ENCODE measurements at regions not wholly inside any gene's neighbourhood (a gene's known extent, or its start where the extent isn't known, plus 50 kb on each side); places are given as distances from the start of the nearest gene placed in this dataset.
"Not testable (repeated sequence)": the region's sequence is repeated elsewhere in the genome, so short reads cannot be mapped to it uniquely, and the experiment has no call there.

DNA sequence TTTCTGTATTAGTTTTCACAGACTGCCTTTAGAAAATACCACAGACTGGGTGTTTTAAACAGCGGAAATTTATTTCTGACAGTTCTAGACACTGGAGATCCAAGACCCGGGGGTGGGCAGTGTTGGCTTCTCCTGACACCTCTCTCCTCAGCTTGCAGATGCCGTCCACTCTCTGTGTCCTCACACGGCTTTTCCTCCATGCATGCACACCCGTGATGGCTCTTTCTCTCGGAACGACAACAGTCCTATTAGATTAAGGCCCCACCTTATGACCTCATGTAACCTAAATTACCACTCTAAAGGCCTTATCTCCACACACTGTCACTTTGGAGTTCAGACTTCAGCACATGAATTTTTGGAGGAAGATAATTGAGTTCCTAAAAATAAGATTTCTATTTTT lies 142.9 kb upstream of the VWC2 start:
- no peak for DNase-seq

DNA sequence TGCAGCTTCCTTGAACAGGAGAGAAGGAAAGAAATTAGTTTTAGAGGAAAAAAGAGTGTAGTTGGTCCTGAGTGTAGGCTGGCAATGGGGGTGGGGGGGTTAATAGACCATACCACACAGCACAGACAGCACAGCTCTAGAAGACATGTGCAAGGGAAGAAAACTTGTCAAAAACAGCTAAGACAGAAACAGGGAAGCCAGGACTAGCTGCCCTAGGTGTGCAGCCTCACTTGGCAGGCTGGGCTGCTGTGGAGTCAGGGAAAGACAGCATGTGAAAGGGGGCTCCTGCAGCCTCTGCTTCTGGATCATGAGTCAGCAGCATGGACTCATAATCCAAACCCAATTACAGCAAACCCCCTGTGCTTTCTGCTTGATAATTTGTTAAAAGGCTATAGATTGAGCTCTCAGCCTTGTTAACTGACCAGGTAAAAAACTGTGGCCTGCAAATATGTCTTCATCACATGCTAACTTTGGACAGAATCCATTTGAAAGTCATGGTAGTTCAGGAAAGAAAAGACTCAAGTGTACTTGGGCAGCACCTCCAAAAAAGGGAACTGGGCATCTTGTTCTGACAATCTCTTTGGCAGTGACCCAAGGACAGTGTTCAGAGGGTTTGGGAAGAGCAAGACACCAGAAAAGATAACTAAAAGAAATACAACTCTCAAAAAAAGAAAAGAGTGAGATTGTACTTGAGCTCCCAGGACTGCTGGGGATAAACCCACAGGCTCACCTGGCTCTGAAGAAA lies 142.2 kb upstream of the VWC2 start:
- no peak for DNase-seq

DNA sequence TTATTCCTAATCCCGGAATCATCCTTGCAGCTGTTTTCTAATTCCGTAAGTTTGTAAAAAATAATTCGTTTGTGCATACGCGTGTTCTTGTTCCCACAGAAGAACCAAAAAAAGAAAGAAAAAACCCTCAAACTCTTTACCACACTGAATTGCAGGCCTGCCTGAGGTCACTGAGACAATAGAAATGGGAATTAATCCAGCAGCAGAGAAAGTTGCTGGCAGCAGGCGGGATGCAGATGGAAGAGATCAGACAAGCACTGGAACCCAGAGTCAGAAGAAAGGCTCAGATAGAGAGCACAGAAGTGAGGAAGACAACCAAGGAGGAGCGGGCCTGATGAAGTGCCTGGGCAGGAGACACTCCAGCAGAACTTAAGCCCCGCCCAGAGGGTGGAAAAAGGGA lies 141.5 kb upstream of the VWC2 start:
- no peak for DNase-seq

DNA sequence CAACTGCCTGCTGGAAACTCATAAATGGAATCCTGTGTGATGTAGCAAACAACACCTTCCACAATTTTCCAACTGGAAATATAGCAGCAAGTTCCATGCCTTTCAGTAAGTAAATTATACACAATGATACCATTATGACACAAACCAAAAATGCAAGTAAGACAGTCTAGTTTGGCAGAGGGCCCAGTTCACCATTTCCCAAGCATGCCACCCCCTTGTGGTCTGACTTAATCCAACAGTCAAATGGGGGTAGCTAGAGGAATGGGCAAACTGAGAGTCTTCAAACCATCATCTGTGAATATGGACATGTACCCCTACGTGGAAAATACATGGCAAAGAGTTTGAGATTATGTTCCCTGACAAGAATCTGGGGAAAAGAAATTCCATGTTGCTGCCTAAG lies 137.6 kb upstream of the VWC2 start:
- no peak for DNase-seq

DNA sequence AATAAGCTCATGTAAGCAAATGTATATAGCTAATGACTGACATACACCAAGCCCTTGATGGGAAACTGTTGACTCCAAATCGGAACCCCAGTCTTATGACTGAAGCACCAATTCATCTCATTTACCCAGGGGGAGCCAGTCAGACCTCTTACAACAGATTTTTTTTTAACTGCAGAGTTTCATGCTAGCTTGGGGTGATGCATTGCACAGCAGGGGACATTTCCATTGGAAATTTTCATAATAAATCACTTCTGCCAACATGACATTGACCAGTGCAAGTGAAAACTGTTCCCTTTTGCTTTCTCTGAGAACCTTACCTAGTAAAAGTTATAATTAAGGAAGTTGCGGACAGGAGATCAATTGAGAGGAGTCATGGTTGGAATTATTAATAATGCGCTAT lies 137.0 kb upstream of the VWC2 start:
- DNase-seq, result no peak

DNA sequence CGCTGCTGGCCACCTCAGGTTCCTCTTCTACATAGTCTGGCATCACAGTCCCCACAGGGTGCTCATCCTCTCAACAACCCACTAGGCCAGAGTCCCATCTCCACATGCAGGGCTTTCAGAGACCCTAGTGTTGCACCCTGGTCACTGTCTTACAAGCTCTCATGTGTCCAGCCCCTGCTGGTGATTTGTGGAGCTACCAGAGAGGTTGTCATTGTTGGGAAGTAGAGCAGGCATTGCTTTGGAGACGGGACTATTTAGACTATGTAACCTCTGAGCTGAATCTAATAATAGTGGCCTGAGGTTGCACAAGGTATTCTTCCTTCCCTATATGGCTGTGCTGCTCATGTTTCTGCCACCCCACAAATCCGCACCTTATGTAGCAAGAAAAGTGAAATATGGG lies 135.3 kb upstream of the VWC2 start:
- no peak for DNase-seq

DNA sequence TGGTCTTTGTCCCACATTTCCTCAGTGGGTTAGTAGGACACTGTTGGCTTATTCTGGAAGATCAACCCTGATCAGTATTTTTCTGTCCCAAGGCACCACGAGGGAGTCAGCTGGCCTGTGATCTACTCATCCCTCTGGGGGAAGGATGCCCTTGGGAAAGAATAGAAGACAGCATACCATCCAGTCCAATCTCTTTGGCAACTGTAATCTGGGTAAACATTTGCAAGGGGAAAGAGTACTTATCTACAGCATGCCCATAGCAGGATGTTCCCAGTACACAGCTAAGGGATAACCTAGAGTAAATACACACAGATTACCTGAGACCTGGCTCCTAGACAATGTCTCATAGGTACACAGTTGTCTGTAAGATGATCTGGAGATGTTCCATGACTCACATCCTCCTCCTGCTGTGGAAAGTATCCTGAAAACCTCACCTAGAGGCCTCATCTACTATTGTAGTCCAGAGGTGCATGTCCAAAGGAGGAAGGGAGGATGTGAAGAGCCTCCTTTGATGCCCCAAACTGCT lies 134.3 kb upstream of the VWC2 start:
- no peak for DNase-seq

DNA sequence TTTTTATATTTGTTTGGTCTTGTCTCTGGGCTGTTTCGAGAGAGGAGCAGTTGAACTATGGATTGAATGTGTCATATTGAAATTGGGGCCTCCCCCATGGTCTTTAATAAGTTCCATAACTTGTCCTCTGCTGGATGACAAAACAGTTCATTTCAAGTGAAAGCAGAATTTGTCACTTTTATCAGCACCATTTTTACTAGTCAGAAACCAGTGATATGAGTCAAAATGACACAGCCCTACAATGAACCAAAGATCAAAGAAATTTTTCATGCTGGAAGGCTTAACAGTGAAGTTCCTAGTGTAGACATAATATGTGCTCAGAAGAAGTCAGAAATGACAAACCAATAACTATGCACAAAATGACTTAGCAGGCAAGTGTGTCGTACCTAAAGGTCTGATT lies 133.6 kb upstream of the VWC2 start:
- no peak for DNase-seq

DNA sequence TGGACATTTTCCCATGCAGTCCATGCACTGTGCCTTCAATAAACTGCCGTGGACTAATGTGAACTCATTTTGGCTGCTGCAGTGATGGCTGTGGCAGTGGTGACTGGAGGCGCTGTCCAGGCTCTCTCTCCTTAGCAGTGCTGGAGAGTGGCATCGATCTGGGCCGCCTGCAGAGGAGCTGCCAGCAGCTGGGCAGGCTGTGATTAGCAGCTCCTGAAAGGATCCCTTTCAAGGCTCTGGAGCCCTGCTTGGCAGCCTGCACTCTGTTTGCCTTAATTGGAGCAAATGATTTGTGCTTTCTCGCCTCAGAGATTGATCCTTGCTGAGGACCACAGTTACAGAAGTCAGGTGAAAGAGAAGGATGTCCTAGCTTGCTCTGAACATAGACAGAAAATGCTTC lies 130.1 kb upstream of the VWC2 start:
- DNase-seq, result no peak

DNA sequence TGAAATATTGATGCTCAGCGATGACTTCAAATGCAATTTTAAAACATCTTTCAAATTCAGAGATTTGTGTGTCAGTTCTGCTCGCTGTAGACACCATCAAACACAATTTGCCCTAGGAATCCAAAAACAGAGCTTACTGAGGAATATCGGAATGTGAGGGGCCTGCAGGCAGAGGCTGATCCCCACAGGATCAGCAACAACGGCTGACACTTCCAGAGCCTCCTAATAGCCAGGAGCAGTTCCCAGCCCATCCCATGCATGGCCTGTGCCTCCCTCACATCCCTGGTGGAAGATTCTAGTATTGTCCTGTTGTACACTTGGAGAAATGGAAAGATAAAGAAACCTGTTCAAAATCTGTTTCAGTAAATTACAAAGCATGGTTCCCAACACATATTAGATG lies 129.7 kb upstream of the VWC2 start:
- no peak for DNase-seq

DNA sequence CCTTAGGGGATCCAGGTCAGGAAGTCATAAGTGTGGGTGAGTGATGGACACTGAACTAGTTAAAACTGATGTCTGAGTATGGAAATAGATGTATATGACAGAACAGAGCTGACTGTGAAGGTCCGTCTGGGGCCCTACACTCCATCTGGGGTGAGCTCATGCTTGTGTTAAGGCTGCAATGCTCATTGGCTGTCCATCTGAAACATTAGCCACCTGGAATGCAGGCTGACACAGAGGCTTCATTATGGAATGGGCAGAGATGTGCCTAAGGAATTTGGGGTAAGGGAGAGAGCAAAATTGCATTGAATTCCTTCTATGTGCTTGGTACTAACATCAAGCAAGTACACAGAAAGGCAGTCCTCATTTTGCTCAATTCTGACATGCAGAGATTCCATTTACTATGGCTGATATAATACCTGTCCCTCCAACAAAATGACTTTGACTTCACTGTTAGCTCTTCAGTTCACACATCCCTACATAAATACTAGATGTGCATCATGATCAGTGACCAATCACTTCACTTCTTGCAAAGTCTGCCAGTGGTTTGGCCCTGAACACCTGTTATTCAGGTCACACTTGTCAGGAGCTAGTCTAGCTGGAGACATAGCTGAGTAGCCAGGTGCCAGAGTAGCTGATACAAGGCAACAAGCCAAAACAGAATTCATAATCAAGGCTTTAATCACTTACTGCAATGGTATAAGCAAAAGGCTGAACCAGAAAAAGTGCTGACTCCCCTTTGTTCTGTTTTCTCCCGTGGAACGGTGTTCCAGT lies 128.9 kb upstream of the VWC2 start:
- no peak for DNase-seq

DNA sequence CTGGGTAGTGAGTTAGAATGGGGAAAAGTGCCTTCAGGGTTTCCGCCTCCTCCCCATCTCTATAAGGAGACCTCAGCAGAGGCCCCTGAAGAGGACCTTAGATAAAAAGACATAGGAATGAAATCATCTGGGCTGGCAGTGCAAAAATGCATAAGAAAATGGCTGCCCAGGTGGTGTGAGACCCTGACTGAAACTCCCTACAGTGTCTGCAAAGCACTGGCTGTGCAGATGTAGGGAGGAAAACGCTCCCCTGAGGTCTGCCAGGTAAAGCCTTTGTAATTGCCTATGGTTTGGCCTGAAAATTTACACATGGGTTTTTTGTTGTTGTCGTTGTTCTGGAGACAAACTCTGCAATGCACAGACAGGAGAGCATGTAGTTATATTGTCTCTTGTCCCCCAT lies 128.1 kb upstream of the VWC2 start:
- DNase-seq, result no peak

DNA sequence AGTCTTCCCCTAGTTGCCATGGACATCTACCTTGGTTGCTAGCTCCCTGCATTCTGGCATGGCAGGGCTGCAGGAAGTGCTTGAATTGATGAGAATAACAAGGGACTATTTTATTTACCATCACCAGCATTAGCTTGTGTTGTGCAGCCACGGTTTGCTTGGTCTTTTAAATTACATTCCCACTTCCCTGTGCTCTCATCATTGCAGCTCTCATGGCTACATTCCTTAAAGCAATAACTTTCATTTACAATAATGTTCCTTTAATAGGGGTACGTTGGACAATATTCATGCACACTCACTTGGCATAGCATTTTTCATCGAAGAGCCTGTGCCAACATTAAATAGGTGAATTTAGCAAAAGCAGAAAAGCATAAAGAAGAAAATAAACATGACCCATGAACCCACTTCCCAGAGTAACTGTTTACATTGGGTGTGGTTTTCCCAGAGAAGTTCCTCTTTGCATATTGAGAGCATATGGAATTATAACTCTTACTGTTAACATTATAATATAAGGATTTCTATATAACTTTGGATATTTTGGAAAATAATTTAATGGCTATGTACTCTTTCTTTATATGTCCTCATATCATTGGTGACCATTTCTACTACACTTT lies 113.2 kb upstream of the VWC2 start:
- DNase-seq, result no peak

DNA sequence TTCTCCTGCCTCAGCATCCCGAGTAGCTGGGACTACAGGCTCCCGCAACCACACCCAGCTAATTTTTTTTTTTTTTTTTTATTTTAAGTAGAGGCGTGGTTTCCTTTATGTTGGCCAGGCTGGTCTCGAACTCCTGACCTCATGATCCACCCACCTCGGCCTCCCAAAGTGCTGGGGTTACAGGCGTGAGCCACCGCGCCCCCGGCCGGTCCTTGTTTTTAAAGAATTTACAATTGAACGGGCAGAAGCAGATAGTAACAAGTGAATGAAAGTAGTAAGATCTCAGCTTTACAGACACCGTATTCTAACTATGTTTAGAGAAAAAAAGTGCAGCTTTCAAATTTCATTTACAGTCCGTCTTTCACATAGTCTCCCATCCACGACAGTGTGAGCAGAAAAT lies 112.5 kb upstream of the VWC2 start:
- DNase-seq, result no peak

DNA sequence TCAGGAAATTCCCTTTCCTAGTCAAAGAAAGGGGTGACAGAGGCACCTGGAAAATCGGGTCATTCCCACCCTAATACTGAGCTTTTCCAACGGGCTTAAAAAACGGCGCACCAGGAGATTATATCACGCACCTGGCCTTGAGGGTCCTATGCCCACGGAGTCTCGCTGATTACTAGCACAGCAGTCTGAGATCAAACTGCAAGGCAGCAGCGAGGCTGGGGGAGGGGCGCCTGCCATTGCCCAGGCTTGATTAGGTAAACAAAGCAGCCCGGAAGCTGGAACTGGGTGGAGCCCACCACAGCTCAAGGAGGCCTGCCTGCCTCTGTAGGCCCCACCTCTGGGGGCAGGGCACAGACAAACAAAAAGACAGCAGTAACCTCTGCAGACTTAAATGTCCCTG lies 107.5 kb upstream of the VWC2 start:
- DNase-seq, result not testable (repeated sequence)

DNA sequence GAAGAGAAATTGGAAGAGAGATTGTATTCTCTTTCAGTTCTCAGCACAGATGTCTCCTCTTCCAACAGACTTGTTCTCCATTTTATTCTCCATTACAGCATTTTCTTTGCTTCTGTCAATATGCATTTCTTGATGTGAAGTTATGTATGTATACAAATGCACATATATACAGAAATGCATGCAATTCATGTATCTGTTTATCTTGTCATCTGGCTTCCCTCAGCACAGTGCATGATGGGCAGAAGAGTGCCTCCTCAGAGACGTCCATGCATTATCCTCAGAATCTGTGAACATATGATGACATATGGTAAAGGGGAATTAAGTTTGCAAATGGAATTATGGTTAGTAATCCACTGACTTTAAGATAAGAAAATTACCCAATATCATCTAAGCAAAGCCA lies 106.7 kb upstream of the VWC2 start:
- DNase-seq, result no peak

DNA sequence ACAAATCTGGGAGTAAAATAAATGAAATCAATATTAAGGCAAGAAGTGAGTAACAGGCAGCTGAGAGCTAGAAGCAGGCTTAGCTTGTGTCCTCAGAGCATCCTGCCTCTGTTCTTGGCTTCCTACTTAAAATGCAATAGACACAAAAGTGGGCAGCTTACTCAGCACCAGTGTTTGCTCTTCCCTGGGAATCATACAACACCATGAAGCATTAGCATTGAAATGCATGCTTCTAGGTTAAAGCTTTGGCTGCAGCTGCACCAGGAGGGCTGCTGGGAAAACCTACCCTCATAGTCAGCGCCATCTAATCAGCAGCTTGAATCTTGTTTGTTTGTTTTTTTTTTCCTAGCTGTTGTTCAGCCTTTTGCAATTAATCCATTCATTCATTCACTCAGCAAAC lies 104.2 kb upstream of the VWC2 start:
- no peak for DNase-seq

DNA sequence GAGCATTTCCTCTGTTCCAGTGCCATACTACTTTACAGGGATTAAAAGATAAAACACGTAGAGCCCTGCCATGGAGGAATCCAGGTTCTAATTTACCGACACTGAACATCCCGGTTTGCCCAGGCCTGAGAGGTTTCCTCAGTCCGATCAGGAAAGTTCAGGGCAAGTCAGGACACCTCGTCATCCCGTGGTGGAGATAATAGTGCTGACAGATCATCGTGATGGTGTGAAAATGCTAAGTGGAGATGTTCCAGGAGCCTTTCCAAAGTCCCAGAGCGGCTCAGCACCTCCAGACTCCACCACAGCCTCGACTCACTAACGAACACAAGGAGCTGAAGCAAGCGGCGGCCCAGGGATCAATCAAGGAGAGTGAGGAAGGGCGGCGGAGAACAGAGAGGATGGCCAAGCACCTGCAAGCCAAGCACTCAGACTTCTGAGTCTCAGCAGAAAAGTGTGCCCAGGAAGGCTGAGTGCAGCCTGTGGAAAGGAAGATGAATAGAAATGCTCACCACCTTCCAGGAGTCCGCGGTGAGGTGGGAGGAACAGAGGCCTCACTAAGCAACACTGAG lies 103.7 kb upstream of the VWC2 start:
- DNase-seq, result no peak

DNA sequence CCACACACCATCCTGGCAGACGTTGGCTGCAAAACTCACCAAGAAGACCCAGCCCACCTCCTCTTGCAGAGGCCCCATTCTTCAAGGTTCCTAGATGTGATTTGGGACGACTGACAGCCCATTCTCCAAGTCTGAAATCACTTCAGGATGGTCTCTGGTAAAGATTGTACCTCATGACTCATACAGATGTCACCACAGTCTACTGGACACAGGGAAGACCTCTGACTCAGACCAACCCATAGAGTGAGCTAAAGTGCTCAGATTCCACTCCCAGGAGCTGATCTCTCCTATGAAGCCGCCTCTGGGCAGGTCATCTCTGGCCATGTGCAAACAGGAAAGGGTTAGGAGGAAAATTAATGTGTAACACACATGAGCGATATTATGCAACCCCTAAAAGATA lies 102.4 kb upstream of the VWC2 start:
- no peak for DNase-seq

DNA sequence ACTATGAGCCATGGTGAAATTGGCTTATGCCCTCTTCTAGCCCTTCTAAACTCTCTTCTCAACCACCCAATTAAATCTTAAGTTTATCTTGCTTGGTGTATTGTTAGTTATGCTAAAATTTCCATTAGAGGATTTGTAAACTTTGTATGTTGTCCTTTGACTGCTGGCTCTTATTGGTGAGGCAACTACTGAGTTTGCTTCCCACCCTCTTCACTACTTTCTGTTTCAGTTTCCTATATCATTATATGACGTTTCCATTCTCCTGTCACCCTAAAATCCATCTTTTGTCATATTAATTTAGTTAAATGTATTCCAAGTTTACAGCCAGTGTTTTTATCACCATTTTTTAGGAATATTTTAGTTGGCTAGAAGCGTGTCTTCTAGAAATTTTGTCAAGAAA lies 80.9 kb upstream of the VWC2 start:
- no peak for DNase-seq

DNA sequence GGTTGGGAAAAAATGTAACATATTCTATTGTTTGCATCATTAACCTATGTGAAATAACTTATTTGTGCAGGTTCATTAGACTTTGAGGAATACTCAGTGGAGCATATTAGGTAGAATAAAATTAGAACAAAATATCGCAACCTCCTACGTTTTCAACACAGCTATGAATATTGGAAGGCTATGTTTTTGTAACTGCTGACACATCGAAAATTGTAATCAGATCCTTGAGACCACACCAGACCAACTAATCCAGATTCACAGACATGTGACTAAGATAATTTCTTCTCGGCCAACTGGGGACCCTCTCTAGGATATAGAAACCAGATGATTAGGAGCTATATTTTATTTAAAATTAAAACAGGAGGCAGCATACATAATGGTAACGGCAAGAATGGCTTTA lies 77.5 kb upstream of the VWC2 start:
- DNase-seq, result no peak

DNA sequence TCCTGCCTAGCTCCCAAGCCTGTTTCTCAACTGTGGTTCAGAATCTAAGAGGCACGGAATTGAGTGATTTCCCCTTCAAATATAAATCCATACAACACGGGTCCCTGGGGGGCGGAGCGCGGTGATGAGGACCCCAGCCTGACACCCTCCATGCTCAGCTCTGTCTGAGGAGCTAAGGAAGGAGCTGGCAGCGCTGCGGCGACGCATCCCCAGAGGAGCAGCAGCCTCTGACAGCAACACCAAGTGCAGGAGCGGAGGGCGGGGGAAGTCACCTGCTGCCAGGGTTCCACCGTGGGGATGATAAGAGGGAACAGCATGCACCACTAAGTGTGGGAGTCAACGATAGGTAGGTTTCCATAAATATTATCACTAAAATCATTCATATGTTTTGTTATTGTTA lies 72.6 kb upstream of the VWC2 start:
- DNase-seq, result no peak

DNA sequence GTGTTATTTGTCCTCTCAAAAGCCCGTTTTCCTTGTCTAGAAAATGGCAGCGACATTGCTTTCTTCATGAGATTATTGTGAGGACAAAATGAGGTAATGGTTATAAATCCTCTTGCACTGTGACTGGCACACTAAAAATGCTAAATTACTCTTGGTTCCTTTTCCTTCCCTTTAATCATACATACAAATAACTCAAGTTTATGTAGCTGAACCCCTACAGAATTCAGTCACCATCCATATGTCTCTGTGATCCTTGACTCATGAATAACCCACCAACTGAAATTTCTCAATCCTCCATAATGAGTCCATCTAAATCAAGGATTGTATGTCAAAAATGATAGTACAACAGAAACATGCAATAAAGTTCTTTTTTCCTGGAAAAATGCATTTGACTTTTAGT lies 71.3 kb upstream of the VWC2 start:
- no peak for DNase-seq

DNA sequence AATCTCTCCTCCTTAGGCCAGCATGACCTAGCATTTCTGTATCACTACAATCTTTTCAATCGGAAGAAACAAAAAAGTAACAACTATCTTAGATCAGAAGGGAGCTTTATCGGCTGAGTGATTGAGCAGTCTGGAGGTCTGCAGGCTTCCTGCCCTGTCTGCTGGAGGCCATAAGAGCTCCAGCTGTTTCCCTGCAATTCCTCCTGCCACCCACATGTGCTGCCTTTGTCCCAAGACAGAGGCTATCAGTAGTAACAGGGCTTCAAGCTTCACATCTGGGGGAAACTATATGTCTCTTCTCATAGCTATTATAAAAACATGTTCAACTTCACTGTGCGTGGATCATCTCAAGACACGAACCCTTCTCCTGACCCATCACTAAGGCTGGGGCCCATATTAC lies 70.1 kb upstream of the VWC2 start:
- no peak for DNase-seq

All from NCI-H526 treated with DMSO at 0.1 percent for 48 hours (cell line).